HUES48 (cell line): ENCODE measurements at regions not wholly inside any gene's neighbourhood (a gene's known extent, or its start where the extent isn't known, plus 50 kb on each side); places are given as distances from the start of the nearest gene placed in this dataset.
"Not testable (repeated sequence)": the region's sequence is repeated elsewhere in the genome, so short reads cannot be mapped to it uniquely, and the experiment has no call there.

ENCODE experiments used
- H3K27ac ChIP-seq: one replicate; pipeline ENCODE4 v1.7.0; 2013; ENCODE audit warnings: low read depth, low read length, inconsistent platforms
- H3K27me3 ChIP-seq: 2 replicates; pipeline ENCODE4 v1.6.1; 2013; ENCODE audit warnings: mild to moderate bottlenecking, low read length; ENCODE audit not compliant: control insufficient read depth, insufficient read depth
- H3K36me3 ChIP-seq: 2 replicates; pipeline ENCODE4 v1.6.1; 2013; ENCODE audit warnings: low read length; ENCODE audit not compliant: control insufficient read depth, insufficient read depth
- H3K4me1 ChIP-seq: 2 replicates; pipeline ENCODE4 v1.6.1; 2013; ENCODE audit warnings: mild to moderate bottlenecking, low read length; ENCODE audit not compliant: control insufficient read depth, insufficient read depth
- H3K4me3 ChIP-seq: 2 replicates; pipeline ENCODE4 v1.5.1; 2013; ENCODE audit warnings: mild to moderate bottlenecking, low read depth, low read length
- H3K9ac ChIP-seq: 2 replicates; pipeline ENCODE4 v1.6.1; 2013; ENCODE audit warnings: mild to moderate bottlenecking, low read depth, low read length, moderate library complexity
- H3K9me3 ChIP-seq: 2 replicates; pipeline ENCODE4 v1.6.1; 2013; ENCODE audit warnings: low read length; ENCODE audit not compliant: control insufficient read depth, insufficient read depth

GRCh38 chr3:145224886-145225285 is 936.1 kb downstream of the PLOD2 start:
- H3K27me3 ChIP-seq = no peaks in the 10 kb centered on the region
- no peak overlapping the region for H3K27ac ChIP-seq
- no peak overlapping the region for H3K4me3 ChIP-seq
- H3K9me3 ChIP-seq = no peaks in the 10 kb centered on the region
- no peaks in the 10 kb centered on the region for H3K36me3 ChIP-seq
- no peaks in the 10 kb centered on the region for H3K4me1 ChIP-seq
- H3K9ac ChIP-seq = no peak overlapping the region

GRCh38 chr3:145243875-145244274 is 917.1 kb downstream of the PLOD2 start:
- Histone ChIP-seq H3K4me3 (no peak overlapping the region), H3K27ac (no peak overlapping the region), H3K36me3 (no peaks in the 10 kb centered on the region), H3K27me3 (no peaks in the 10 kb centered on the region), H3K9ac (no peak overlapping the region), H3K9me3 (peaks cover 8% of the 10 kb centered on the region), H3K4me1 (no peaks in the 10 kb centered on the region)

GRCh38 chr3:145244327-145244726 is 916.7 kb downstream of the PLOD2 start:
- H3K36me3 ChIP-seq = no peaks in the 10 kb centered on the region
- no peaks in the 10 kb centered on the region for H3K4me1 ChIP-seq
- no peak overlapping the region for H3K27ac ChIP-seq
- H3K9ac ChIP-seq = no peak overlapping the region
- H3K4me3 ChIP-seq = no peak overlapping the region
- H3K27me3 ChIP-seq = no peaks in the 10 kb centered on the region
- peaks cover 8% of the 10 kb centered on the region for H3K9me3 ChIP-seq

GRCh38 chr3:145246291-145246690 is 914.7 kb downstream of the PLOD2 start:
- Histone ChIP-seq H3K27ac (no peak overlapping the region), H3K27me3 (no peaks in the 10 kb centered on the region), H3K9ac (no peak overlapping the region), H3K4me3 (no peak overlapping the region), H3K4me1 (no peaks in the 10 kb centered on the region), H3K36me3 (no peaks in the 10 kb centered on the region), H3K9me3 (peaks cover 8% of the 10 kb centered on the region)

GRCh38 chr3:145248928-145249327 is 912.1 kb downstream of the PLOD2 start:
- no peaks in the 10 kb centered on the region for H3K27me3 ChIP-seq
- H3K27ac ChIP-seq = no peak overlapping the region
- no peaks in the 10 kb centered on the region for H3K4me1 ChIP-seq
- no peak overlapping the region for H3K4me3 ChIP-seq
- no peaks in the 10 kb centered on the region for H3K36me3 ChIP-seq
- no peaks in the 10 kb centered on the region; the same call in 1 of the 2 replicates for H3K9me3 ChIP-seq
- no peak overlapping the region for H3K9ac ChIP-seq

DNA sequence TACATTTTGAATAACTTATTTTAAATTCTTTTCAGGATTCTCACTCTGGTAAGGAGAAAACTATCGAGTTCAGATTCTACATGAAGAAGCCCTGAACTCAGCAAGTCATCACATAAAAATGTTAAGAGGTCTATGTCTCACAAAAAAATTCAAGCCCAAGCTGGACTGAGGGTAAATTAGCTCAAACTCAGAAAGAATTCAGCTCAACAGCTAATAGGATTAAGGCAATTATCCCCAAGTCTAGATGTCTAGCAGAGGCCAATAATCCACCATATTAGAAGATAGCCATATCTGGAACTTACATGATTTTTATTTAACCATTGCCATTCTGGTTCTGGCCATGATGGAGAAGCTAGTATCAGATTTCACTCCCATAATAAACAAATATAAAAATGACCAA is 909.7 kb downstream of the PLOD2 start:
- Histone ChIP-seq H3K36me3 (no peaks in the 10 kb centered on the region), H3K27ac (no peak overlapping the region), H3K4me3 (no peak overlapping the region), H3K27me3 (no peaks in the 10 kb centered on the region), H3K9me3 (no peaks in the 10 kb centered on the region; the same call in 1 of the 2 replicates), H3K9ac (no peak overlapping the region), H3K4me1 (no peaks in the 10 kb centered on the region)

DNA sequence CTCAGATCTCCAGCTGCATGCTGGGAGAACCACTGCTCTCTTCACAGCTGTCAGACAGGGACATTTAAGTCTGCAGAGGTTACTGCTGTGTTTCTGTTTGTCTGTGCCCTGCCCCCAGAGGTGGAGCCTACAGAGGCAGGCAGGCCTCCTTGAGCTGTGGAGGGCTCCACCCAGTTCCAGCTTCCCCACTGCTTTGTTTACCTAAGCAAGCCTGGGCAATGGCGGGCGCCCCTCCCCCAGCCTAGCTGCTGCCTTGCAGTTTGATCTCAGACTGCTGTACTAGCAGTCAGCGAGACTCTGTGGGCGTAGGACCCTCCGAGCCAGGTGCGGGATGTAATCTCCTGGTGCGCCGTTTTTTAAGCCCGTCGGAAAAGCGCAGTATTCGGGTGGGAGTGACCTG is 903.0 kb downstream of the PLOD2 start:
- H3K9ac ChIP-seq, H3K27ac ChIP-seq, H3K27me3 ChIP-seq, H3K36me3 ChIP-seq, H3K4me1 ChIP-seq, H3K4me3 ChIP-seq, H3K9me3 ChIP-seq: not testable (repeated sequence)

DNA sequence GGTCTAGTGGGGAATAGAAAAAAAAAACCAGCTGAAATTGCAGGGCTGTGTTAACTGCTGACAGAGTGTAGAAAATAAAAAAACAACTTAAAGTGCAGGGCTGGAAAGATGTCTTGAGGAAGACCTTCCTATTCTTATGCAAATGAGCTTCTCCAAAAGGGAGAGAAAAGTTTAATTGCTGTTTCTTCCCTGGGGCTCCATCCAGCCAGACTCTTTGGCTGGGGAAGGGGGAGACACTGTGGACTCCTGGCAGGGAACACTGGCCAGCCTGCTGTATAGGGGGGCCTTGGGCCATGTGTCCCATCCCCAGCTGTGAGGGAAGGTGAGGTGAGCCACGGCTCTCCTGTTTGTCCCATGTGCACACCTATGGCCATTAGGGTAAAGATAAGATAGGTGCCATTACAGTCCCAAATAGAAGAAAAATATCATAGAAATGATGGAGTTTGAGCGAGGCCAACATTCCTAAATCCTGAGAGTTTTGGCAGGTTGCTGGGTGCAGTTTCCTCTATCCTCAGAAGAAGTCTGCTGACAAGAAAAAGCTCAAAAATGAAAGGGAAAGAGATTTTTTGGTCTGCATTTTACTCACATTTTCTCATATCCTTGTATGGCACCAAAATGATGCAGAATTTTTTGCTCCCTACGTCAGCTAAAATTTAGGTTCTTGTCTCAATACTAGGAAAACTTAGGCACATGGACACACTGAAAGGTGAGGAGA is 901.7 kb downstream of the PLOD2 start:
- Histone ChIP-seq H3K4me3 (no peak overlapping the region), H3K9me3 (no peaks in the 10 kb centered on the region), H3K27me3 (no peaks in the 10 kb centered on the region), H3K27ac (no peak overlapping the region), H3K4me1 (peaks cover 9% of the 10 kb centered on the region; the same call in 1 of the 2 replicates), H3K9ac (no peak overlapping the region), H3K36me3 (no peaks in the 10 kb centered on the region)

GRCh38 chr3:145263458-145263857 is 897.5 kb downstream of the PLOD2 start:
- not testable (repeated sequence) for H3K36me3 ChIP-seq, H3K4me1 ChIP-seq, H3K27me3 ChIP-seq, H3K27ac ChIP-seq, H3K9me3 ChIP-seq, H3K4me3 ChIP-seq, H3K9ac ChIP-seq

GRCh38 chr3:145266368-145266767 is 894.6 kb downstream of the PLOD2 start:
- Histone ChIP-seq H3K9ac (no peak overlapping the region), H3K4me3 (no peak overlapping the region), H3K36me3 (no peaks in the 10 kb centered on the region), H3K4me1 (no peaks in the 10 kb centered on the region), H3K27ac (no peak overlapping the region), H3K27me3 (no peaks in the 10 kb centered on the region), H3K9me3 (no peaks in the 10 kb centered on the region)

DNA sequence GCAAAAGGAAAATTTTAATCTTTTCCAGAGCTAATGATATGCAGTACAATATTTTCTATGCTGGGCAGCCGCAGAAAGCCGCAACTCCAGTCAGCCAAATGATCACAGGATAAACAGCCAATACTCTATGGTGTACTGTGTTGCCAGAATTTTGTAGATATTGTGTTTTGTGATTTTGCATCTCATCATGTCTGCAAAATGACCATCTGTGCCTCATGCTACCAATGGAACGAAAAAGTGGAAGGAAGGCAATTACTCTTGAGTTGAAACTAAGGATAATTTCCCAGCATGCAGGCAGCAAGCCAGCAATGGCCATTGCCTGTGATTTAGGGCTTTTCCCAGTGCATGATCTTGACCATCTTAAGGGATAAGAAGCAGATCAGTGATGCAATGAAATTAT is 891.9 kb downstream of the PLOD2 start:
- Histone ChIP-seq H3K4me3 (no peak overlapping the region), H3K27ac (no peak overlapping the region), H3K4me1 (no peaks in the 10 kb centered on the region), H3K9ac (no peak overlapping the region), H3K9me3 (0 out of 2 replicates have a peak, but pooled peaks cover 2% of the 10 kb centered on the region), H3K27me3 (no peaks in the 10 kb centered on the region), H3K36me3 (no peaks in the 10 kb centered on the region)
